ENCODE measurements at regions not wholly inside any gene's neighbourhood (a gene's known extent, or its start where the extent isn't known, plus 50 kb on each side); places are given as distances from the start of the nearest gene placed in this dataset.

GRCh38 chr22:47921906-47922305 is 1159.5 kb downstream of the TBC1D22A start:
- TF ChIP-seq, protein P1, sequence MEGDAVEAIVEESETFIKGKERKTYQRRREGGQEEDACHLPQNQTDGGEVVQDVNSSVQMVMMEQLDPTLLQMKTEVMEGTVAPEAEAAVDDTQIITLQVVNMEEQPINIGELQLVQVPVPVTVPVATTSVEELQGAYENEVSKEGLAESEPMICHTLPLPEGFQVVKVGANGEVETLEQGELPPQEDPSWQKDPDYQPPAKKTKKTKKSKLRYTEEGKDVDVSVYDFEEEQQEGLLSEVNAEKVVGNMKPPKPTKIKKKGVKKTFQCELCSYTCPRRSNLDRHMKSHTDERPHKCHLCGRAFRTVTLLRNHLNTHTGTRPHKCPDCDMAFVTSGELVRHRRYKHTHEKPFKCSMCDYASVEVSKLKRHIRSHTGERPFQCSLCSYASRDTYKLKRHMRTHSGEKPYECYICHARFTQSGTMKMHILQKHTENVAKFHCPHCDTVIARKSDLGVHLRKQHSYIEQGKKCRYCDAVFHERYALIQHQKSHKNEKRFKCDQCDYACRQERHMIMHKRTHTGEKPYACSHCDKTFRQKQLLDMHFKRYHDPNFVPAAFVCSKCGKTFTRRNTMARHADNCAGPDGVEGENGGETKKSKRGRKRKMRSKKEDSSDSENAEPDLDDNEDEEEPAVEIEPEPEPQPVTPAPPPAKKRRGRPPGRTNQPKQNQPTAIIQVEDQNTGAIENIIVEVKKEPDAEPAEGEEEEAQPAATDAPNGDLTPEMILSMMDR (IDR thresholded peaks at IDR 0.05; ENCODE audit: insufficient read depth, low read length), result no peak
- TF ChIP-seq POLR2AphosphoS5 (IDR thresholded peaks at IDR 0.05; ENCODE audit: low read depth), result no peak
- no peak for TF ChIP-seq GABPA (IDR thresholded peaks at IDR 0.05; ENCODE audit: low read depth)

All from HL-60 (cell line).